GM19372 (cell line): ENCODE measurements at regions not wholly inside any gene's neighbourhood (a gene's known extent, or its start where the extent isn't known, plus 50 kb on each side); places are given as distances from the start of the nearest gene placed in this dataset.

ENCODE experiments used
- ATAC-seq: cut with Tn5 transposase; IDR thresholded peaks from one replicate; pipeline ENCODE4 v1.9.1; 2021; ENCODE audit warnings: mild to moderate bottlenecking, low read depth, moderate library complexity; ENCODE audit not compliant: unreplicated experiment

GRCh38 chr6:156045401-156046267 lies 590.0 kb upstream of the NOX3 start:
- ATAC-seq = no peak

DNA sequence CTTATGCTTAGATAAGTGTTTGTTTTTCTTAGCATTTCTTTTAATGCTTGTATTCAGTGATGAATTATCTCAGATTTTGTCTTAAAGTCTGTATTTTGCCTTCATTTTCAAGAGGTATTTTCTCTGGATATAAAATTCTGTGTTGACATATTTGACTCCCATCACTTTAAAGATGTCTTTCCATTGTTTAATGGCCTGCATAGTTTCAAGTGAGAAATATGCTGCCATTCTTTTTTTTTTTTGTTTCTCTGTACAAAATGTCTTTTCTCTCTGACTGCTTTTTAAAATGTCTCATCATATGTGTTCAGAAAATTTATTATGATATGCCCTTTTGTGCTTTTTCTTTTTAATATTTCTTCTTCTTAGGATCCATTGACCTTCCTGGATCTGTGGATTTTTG lies 578.0 kb upstream of the NOX3 start:
- ATAC-seq = no peak

GRCh38 chr6:156031516-156031915 lies 575.9 kb upstream of the NOX3 start:
- ATAC-seq = no peak

GRCh38 chr6:156030053-156030452 lies 574.4 kb upstream of the NOX3 start:
- ATAC-seq = no peak

- ATAC-seq = no peak
Measured at GRCh38 chr6:156029286-156029985, 573.8 kb upstream of the NOX3 start.

GRCh38 chr6:156028335-156029131 lies 572.9 kb upstream of the NOX3 start:
- no peak for ATAC-seq

DNA sequence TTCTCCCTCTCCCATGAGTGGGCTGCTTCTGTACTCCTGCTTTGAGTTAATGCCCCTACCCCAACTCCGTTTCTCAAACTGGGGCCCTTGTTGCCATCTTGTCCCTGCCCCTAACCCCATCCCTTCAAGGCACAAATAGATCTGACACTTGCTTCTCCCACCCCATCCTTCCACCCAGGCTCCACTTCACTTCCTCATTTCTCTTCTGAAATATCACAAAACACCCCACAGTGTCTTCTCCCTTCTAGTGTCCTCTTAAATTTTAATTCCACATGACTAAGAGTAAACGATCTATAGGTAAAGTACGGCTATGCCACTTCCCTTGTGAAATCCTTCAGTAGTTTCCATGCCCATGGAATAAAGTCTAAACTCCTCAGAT lies 571.6 kb upstream of the NOX3 start:
- ATAC-seq = no peak

DNA sequence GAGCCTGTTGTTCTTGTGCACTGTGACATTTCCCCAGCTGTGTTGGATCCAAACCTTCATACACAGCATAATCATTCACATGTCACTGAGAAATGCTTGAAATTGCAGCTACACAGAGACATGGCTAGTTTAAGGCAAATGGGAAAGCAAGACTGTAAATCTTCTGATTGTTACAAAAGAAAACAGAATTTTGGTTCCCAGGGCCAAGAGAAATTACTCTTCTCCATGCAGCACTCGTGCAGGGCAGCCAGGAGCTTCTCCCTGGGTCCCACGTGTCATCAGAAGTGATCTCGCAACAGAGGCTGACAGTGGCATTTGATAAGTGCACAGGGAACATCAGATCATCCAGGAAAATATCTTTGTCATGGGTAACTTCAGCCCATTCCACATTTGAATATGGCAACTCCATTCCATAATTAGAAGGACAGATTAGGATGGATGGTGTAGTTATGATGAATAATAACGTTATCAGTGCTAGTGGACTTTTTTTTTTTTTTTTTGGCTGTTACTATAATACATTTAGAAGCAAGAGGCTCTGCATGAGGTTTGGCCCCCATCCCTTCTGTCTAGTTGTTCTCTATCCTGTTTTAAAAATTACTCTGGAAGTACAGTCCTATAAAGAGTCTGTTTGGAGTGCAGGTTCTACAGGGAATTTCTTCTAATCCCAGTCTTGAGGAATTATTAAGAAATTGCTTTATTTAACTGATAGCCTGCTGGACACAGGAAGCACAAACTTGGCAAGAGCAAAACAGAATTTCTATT lies 571.0 kb upstream of the NOX3 start:
- ATAC-seq = no peak

DNA sequence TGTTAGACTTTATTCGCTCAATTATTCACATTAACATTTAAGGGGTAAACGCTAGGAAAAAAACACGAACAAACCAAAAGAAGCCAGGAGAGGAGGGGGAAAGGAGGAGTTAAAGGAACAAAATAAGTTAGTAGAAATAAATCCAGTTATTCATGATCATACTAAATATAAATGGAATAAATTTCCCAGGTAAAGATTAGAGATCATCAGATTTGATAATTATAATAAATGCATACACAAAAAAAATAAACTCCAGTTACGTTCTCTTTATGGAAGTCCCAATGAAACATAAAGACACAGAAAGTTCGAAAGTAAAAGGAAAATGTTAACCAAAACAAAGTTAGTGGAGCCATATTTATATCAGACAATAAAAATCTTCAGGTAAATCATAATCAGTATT lies 568.7 kb upstream of the NOX3 start:
- no peak for ATAC-seq

DNA sequence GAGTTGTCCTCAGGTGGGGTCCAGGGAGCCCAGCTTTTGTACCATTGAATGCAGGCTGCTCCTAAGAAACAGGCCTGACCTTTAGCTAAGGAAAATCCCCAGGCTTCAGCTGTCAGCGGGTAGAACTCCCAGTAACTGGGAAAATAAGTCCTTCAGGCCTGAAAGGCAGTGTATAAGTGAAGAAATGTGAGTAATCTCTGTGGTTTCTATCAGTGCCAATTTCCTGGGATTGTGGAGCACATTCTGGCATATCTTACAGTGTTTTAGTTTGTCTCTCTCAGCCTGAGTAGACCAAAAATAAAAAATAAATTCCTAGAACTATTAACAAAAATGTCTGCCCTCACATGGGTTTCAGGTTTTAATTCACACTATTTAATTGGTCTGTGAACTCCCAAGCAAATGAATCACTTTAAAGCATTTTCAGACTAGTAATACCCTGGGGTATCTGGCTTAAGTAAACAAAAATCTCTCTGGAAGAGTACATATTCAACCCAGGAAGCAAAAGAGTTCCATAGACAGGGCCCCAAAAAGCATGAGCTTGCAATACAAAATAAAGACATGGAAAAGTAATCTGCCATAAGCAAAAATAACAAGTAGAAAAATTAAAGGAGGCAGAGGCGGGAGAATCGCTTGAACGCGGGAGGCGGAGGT lies 566.2 kb upstream of the NOX3 start:
- no peak for ATAC-seq

DNA sequence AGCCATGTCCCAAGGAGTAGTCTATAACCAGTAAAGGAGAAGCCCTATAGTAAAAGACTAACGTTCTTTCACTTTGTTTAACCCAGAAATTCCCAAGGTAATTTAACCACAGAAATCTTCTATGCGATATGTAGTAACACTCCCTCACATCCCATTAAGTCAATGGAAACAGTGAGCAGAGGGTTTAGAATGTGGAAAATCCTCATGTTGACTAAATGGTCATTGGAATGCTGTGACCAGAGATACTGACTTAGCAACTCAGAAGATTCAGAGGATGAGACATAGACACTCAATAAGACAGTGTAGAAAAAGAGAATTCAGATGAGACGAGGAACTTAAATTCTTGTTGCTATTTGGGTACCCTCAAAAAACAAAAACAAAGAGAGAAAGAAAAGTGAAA lies 562.2 kb upstream of the NOX3 start:
- no peak for ATAC-seq

DNA sequence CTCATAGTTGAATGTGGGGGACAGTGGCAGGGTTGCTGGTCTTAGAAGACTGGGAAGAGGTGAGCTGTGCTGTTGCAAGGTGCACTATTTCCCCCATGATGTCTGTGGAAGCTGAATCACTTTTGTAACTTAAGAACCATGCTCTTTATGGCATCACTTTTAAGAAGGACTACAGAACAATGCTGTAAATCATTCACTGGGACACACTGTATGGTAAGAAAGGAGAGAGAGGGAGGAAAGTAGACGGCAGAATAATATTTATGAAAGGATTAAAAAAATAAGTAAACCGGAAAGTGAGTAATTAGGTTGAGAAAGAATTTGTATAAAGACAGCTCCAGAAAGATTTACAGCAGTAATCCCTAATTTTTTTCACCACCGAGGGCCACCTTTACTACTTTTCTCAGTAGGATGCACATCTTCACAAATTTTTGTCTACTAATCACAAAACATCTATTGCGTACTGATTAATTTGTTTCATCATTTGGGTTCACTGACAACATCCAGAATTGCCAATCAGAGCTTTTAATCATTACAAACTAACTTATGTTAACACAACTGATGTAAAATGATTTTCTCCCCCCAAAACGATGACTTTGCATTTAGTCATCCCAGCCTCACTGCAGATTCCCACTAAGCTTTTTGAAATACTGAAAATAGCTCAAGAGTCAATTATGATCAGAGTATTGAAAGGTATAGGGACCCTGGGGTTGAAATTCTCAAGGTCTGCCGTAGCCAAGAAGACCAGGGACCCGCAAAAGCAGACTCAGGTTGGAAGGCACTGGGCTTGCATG lies 560.7 kb upstream of the NOX3 start:
- ATAC-seq = no peak

- no peak for ATAC-seq
Measured at GRCh38 chr6:156013155-156013554, 557.5 kb upstream of the NOX3 start.

- no peak for ATAC-seq
Measured at GRCh38 chr6:156009656-156010055, 554.0 kb upstream of the NOX3 start.

GRCh38 chr6:156004796-156005195 lies 549.2 kb upstream of the NOX3 start:
- no peak for ATAC-seq

GRCh38 chr6:155996151-155996550 lies 540.5 kb upstream of the NOX3 start:
- ATAC-seq = no peak

GRCh38 chr6:155995281-155995680 lies 539.6 kb upstream of the NOX3 start:
- ATAC-seq = no peak

DNA sequence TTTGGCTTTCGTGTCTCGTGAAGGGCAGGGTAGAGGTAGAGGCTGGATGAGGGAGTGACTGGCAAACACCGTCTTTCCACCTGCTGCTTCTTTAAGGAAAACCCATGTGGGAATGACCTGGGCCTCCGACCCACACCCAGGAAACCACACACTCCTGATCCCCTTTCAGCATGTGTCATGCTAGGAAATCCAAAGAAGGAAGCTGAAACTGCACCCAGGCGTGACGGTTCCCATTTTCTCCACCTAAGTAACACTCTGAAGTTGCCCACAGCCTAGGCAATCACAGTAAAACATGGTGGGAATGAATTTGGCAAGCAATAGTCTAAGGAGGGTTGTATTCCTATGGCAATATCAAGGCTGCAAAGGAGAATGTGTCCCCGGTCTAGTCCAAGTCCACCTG lies 538.4 kb upstream of the NOX3 start:
- ATAC-seq = no peak

DNA sequence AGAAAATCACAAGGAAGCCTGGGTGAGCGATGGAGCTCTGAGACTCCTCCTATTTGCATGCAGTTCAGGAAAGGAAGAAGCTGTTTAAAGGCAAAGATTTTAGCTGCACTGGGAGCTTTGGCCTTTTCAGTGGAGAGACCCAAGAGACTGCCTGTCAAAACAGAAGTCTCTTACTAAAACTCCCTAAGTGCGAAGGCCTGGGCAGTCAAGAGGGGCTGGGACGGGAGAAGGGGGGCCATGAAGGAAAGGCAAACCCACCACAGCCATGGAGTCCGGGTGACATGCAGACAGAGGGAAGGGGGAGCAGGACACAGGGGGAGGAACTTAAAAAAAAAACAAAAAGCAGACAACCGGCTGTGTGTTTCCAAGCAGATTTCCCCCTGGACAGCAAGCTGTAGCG lies 537.6 kb upstream of the NOX3 start:
- ATAC-seq = no peak
